ENCODE measurements at regions not wholly inside any gene's neighbourhood (a gene's known extent, or its start where the extent isn't known, plus 50 kb on each side); places are given as distances from the start of the nearest gene placed in this dataset.

DNA sequence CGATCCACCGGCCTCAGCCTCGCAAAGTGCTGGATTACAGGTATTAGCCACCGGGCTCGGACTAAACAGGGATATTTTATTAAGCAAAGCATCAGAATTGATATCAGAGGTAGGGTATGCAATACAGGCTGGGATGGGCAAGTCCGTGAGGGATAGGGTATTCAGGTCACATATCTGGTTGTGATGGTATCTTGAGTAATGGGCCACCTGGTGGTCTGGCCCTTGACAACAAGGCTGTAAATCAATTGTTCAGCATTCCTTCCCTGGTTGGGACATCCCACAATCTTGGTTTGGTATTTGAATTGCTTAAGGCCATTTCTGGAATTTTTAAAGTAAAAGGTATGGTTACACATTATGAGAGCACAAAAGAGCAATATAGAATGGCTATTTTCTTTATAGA lies 1588.0 kb downstream of the SLITRK1 start:
- Histone ChIP-seq H3K36me3 (no peaks in the 10 kb centered on the region), H3K27me3 (no peaks in the 10 kb centered on the region), H3K9me3 (no peaks in the 10 kb centered on the region), H3K4me1 (no peaks in the 10 kb centered on the region), H3K4me3 (no peak overlapping the region), H3K27ac (no peak overlapping the region)
- intact Hi-C loops (cut with DNase I; ENCODE audit: low total_unique reads): no loop called here
- DNase-seq: no peak
- no peak for TF ChIP-seq POLR2A (IDR thresholded peaks at IDR 0.05)
- TF ChIP-seq, protein P1, sequence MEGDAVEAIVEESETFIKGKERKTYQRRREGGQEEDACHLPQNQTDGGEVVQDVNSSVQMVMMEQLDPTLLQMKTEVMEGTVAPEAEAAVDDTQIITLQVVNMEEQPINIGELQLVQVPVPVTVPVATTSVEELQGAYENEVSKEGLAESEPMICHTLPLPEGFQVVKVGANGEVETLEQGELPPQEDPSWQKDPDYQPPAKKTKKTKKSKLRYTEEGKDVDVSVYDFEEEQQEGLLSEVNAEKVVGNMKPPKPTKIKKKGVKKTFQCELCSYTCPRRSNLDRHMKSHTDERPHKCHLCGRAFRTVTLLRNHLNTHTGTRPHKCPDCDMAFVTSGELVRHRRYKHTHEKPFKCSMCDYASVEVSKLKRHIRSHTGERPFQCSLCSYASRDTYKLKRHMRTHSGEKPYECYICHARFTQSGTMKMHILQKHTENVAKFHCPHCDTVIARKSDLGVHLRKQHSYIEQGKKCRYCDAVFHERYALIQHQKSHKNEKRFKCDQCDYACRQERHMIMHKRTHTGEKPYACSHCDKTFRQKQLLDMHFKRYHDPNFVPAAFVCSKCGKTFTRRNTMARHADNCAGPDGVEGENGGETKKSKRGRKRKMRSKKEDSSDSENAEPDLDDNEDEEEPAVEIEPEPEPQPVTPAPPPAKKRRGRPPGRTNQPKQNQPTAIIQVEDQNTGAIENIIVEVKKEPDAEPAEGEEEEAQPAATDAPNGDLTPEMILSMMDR (IDR thresholded peaks at IDR 0.05): no peak

DNA sequence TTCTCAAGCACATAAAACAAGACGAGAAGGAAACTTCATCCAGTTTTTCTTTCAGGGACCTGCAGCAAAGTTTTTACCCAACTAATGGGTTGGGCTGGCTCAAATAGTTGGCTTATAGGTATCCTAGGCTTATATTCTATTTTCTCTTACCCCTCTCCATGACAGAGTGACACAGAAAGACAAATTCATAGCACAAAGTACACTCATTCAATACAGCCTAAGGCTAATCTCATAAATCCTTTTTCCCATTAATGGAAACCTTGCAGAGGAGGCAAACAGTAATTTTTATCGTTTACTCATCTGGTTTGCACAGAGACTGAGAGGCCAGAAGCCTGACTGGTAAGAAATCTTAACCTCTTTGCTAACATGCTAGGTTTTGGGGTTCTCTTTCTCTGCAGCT lies 1589.9 kb downstream of the SLITRK1 start:
- TF ChIP-seq POLR2A (IDR thresholded peaks at IDR 0.05): no peak
- TF ChIP-seq, protein P1 (IDR thresholded peaks at IDR 0.05): no peak
- Histone ChIP-seq H3K4me1 (no peaks in the 10 kb centered on the region), H3K27ac (no peak overlapping the region), H3K36me3 (no peaks in the 10 kb centered on the region), H3K9me3 (no peaks in the 10 kb centered on the region), H3K4me3 (no peak overlapping the region), H3K27me3 (no peaks in the 10 kb centered on the region)
- no peak for DNase-seq
- intact Hi-C loops (cut with DNase I; ENCODE audit: low total_unique reads): no loop called here

DNA sequence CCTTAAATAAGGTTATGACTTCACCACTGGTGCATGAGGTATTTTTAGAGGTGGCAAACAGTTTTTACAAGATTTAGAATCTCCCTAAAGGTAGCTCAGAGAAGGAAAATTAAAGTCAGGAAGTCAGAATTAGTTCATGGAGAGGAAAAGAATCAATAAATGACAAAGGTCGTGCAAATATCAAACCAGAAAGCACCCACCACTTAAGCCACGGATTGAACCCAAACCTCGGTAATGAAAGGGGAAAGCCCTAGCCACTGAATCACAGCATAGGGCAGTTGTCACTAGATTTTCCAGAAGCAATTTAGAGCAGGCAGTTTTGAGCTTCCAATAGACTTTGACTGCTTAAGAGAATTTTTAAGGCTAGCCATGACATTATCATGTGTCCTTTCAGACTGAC lies 1590.4 kb downstream of the SLITRK1 start:
- no peaks in the 10 kb centered on the region for H3K4me1 ChIP-seq
- no peak overlapping the region for H3K4me3 ChIP-seq
- no peak for TF ChIP-seq POLR2A (IDR thresholded peaks at IDR 0.05)
- intact Hi-C loops (cut with DNase I; ENCODE audit: low total_unique reads): no loop called here
- H3K9me3 ChIP-seq: no peaks in the 10 kb centered on the region
- no peak overlapping the region for H3K27ac ChIP-seq
- H3K36me3 ChIP-seq: no peaks in the 10 kb centered on the region
- DNase-seq: no peak
- no peaks in the 10 kb centered on the region for H3K27me3 ChIP-seq

DNA sequence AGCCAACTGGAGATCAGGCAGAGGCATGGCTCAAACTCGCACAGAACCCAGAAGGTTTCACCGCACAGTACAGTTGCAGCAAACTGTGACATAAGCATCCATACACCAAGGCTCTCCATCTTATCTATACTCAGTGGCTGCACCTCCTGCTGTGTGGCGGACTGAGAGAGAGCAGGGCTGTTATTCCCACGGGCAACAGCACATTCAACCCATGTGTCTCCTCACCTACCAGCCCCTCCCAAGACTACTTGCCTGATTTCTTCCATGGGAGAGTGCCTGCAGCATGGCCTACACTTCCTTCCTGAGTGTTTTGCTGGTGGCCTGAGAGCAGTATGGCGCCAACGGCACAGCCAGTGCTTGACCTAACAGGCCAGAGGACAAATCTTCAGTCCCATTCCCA lies 1606.6 kb downstream of the SLITRK1 start:
- no peaks in the 10 kb centered on the region for H3K36me3 ChIP-seq
- intact Hi-C loops (cut with DNase I; ENCODE audit: low total_unique reads): no loop called here
- H3K9me3 ChIP-seq: no peaks in the 10 kb centered on the region
- H3K4me3 ChIP-seq: no peak overlapping the region
- no peak overlapping the region for H3K27ac ChIP-seq
- TF ChIP-seq, protein P1 (IDR thresholded peaks at IDR 0.05): no peak
- TF ChIP-seq POLR2A (IDR thresholded peaks at IDR 0.05): no peak
- no peak for DNase-seq
- no peaks in the 10 kb centered on the region for H3K4me1 ChIP-seq
- H3K27me3 ChIP-seq: no peaks in the 10 kb centered on the region

DNA sequence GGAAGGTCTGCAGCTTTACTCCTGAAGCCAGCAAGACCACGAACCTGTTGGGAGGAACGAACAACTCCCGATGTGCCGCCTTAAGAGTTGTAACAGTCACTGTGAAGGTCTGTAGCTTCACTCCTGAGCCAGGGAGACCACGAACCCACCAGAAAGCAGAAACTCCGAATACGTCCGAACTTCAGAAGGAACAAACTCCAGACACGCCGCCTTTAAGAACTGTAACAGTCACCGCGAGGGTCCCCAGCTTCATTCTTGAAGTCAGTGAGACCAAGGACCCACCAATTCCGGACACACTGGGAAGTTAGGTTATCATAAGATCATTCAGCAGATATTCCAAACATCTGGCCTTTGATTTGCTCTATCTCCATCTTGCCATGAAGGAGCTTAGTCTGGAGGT lies 1623.0 kb downstream of the SLITRK1 start:
- Histone ChIP-seq H3K36me3 (no peaks in the 10 kb centered on the region), H3K4me1 (no peaks in the 10 kb centered on the region), H3K27me3 (no peaks in the 10 kb centered on the region), H3K9me3 (no peaks in the 10 kb centered on the region), H3K4me3 (no peak overlapping the region), H3K27ac (no peak overlapping the region)
- no peak for TF ChIP-seq POLR2A (IDR thresholded peaks at IDR 0.05)
- TF ChIP-seq, protein P1 (IDR thresholded peaks at IDR 0.05): no peak
- intact Hi-C loops (cut with DNase I; ENCODE audit: low total_unique reads): no loop called here
- DNase-seq: no peak

DNA sequence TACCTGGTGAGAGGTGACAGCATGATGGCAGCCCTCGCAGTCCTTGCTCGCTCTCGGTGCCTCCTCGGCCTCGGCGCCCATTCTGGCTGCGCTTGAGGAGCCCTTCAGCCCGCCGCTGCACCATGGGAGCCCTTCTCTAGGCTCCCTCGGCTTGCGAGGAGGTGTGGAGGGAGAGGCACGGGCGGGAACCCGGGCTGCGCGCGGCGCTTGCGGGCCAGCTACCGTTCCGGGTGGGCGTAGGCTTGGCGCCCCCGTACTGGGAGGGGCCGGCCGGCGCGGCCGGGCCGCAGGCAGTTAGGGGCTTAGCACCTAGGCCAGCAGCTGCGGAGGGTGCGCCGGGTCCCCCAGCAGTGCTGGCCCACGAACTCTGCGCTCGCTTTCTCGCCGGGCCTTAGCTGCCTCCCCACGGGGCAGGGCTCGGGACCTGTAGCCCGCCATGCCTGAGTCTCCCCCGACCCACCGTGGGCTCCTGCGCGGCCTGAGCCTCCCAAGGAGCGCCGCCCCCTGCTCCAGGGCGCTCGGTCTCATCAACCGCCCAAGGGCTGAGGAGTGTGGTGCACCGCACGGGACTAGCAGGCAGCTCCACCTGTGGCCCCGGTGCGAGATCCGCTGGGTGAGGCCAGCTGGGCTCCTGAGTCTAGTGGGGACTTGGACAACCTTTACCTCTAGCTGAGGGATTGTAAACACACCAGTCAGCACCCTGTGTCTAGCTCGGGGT lies 1624.3 kb downstream of the SLITRK1 start:
- no peak overlapping the region for H3K27ac ChIP-seq
- H3K27me3 ChIP-seq: no peaks in the 10 kb centered on the region
- no peak overlapping the region for H3K4me3 ChIP-seq
- DNase-seq: no peak
- no peaks in the 10 kb centered on the region for H3K36me3 ChIP-seq
- no peaks in the 10 kb centered on the region for H3K4me1 ChIP-seq
- no peak for TF ChIP-seq POLR2A (IDR thresholded peaks at IDR 0.05)
- TF ChIP-seq, protein P1 (IDR thresholded peaks at IDR 0.05): no peak
- no peaks in the 10 kb centered on the region for H3K9me3 ChIP-seq
- intact Hi-C loops (cut with DNase I; ENCODE audit: low total_unique reads): no loop called here
